Trophoblast cell (in vitro differentiated cells and primary cell): ENCODE measurements at regions not wholly inside any gene's neighbourhood (a gene's known extent, or its start where the extent isn't known, plus 50 kb on each side); places are given as distances from the start of the nearest gene placed in this dataset.

Experiments
- DNase-seq, 2 donors: peaks; one replicate each; pipeline ENCODE4 v3.0.0-alpha.2; 2016
- H2AFZ ChIP-seq: 2 replicates; pipeline ENCODE4 v1.6.1; 2013; ENCODE audit warnings: low read length, moderate library complexity, mild to moderate bottlenecking; ENCODE audit not compliant: insufficient read depth, poor library complexity
- H2AK5ac ChIP-seq: 2 replicates; pipeline ENCODE4 v1.6.1; 2013; ENCODE audit warnings: mild to moderate bottlenecking, low read length
- H2BK120ac ChIP-seq: 2 replicates; pipeline ENCODE4 v1.6.1; 2013; ENCODE audit warnings: low read length, mild to moderate bottlenecking, moderate library complexity; ENCODE audit not compliant: insufficient read depth, poor library complexity
- H2BK12ac ChIP-seq: 2 replicates; pipeline ENCODE4 v1.6.1; 2013; ENCODE audit warnings: mild to moderate bottlenecking, low read length, moderate library complexity
- H2BK5ac ChIP-seq: 2 replicates; pipeline ENCODE4 v1.6.1; 2013; ENCODE audit warnings: low read length, low read depth, moderate library complexity, mild to moderate bottlenecking; ENCODE audit not compliant: poor library complexity
- H3K14ac ChIP-seq: 2 replicates; pipeline ENCODE4 v1.6.1; 2013; ENCODE audit warnings: mild to moderate bottlenecking, low read length
- H3K18ac ChIP-seq: 2 replicates; pipeline ENCODE4 v1.6.1; 2013; ENCODE audit warnings: mild to moderate bottlenecking, low read length
- H3K23ac ChIP-seq: 2 replicates; pipeline ENCODE4 v1.6.1; 2013; ENCODE audit warnings: low read length
- H3K27ac ChIP-seq: 2 replicates; pipeline ENCODE4 v1.5.1; 2013; ENCODE audit warnings: low read depth, mild to moderate bottlenecking, inconsistent platforms, low read length, moderate library complexity
- H3K27me3 ChIP-seq: 2 replicates; pipeline ENCODE4 v1.6.1; 2013; ENCODE audit warnings: inconsistent platforms, mild to moderate bottlenecking, low read length, moderate library complexity; ENCODE audit not compliant: insufficient read depth
- H3K36me3 ChIP-seq, 2 experiments: 1 replicate in 1 of 2; 2 replicates in 1 of 2; pipeline ENCODE4 v1.6.1; 2013; ENCODE audit warnings: low read length in 2 of 2, mild to moderate bottlenecking in 2 of 2, moderate library complexity in 1 of 2; ENCODE audit not compliant: insufficient read depth in 2 of 2, control insufficient read depth in 1 of 2
- H3K4ac ChIP-seq: 2 replicates; pipeline ENCODE4 v1.6.1; 2013; ENCODE audit warnings: low read depth, mild to moderate bottlenecking, low read length, moderate library complexity
- H3K4me1 ChIP-seq, 2 experiments: 1 replicate in 1 of 2; 2 replicates in 1 of 2; pipeline ENCODE4 v1.6.1; 2013; ENCODE audit warnings: low read length in 2 of 2, mild to moderate bottlenecking in 2 of 2, moderate library complexity in 1 of 2; ENCODE audit not compliant: insufficient read depth in 2 of 2, control insufficient read depth in 1 of 2
- H3K4me2 ChIP-seq: 2 replicates; pipeline ENCODE4 v1.6.1; 2013; ENCODE audit warnings: inconsistent platforms, mild to moderate bottlenecking, low read length, moderate library complexity
- H3K4me3 ChIP-seq: 2 replicates; pipeline ENCODE4 v1.5.1; 2013; ENCODE audit warnings: mild to moderate bottlenecking, low read depth, low read length, inconsistent platforms
- H3K79me1 ChIP-seq: one replicate; pipeline ENCODE4 v1.6.1; 2013; ENCODE audit warnings: low read length
- H3K79me2 ChIP-seq: 2 replicates; pipeline ENCODE4 v1.6.1; 2013; ENCODE audit warnings: low read length, mild to moderate bottlenecking; ENCODE audit not compliant: control insufficient read depth, insufficient read depth, poor library complexity
- H3K9ac ChIP-seq: 2 replicates; pipeline ENCODE4 v1.6.1; 2013; ENCODE audit warnings: mild to moderate bottlenecking, low read length
- H3K9me3 ChIP-seq: 2 replicates; pipeline ENCODE4 v1.6.1; 2013; ENCODE audit warnings: low read depth, mild to moderate bottlenecking, control low read depth, inconsistent platforms, low read length; ENCODE audit not compliant: insufficient read depth
- H4K12ac ChIP-seq: 2 replicates; pipeline ENCODE4 v1.6.1; 2013; ENCODE audit warnings: low read depth, mild to moderate bottlenecking, low read length, moderate library complexity
- H4K8ac ChIP-seq: 2 replicates; pipeline ENCODE4 v1.6.1; 2013; ENCODE audit warnings: low read depth, mild to moderate bottlenecking, low read length, moderate library complexity
- H4K91ac ChIP-seq: one replicate; pipeline ENCODE4 v1.6.1; 2013; ENCODE audit warnings: low read depth, mild to moderate bottlenecking, low read length, moderate library complexity
- WGBS: extraction: QIAGEN DNeasy Blood & Tissue Kit; methylation state at CpG from one replicate; pipeline ENCODE4 v1.1.7; 2013; ENCODE audit warnings: missing lambda C conversion rate; ENCODE audit not compliant: insufficient read length, insufficient coverage; ENCODE audit errors: extremely low coverage; 5-methylcytosine and 5-hydroxymethylcytosine counted together

DNA sequence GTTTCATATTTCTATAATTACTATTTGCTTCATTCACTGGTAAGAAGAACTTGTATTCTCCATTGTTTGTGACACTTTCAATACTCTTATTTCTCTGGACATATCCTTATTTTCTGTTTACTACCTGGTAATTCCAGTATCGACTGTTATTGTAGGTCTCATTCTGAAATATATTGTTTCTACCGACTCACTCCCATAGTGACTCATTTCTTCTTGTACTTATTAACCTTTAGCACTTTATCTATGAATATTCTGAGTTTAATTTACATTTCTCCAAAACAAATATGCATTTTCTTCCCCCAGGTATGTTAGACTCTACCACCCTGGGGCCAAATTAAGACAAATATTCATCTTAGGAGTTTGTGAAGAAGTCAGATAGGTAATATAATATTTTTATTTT, 164.5 kb upstream of the BTBD3 start:
- Histone ChIP-seq H3K4me3 (no peak overlapping the region), H3K23ac (no peak overlapping the region), H4K12ac (no peak overlapping the region), H3K4ac (no peak overlapping the region), H2AK5ac (no peak overlapping the region), H3K27me3 (no peaks in the 10 kb centered on the region), H4K8ac (no peak overlapping the region), H3K9me3 (no peaks in the 10 kb centered on the region), H4K91ac (no peak overlapping the region), H3K36me3 (no peaks in the 10 kb centered on the region), H3K4me1 (no peaks in the 10 kb centered on the region), H2BK12ac (no peak overlapping the region), H3K14ac (no peak overlapping the region), H2BK5ac (no peak overlapping the region), H3K27ac (no peak overlapping the region), H2AFZ (no peak overlapping the region), H3K18ac (no peak overlapping the region), H3K79me1 (peaks cover 2% of the 10 kb centered on the region), H3K9ac (no peak overlapping the region), H3K79me2 (no peaks in the 10 kb centered on the region), H2BK120ac (no peak overlapping the region), H3K4me2 (no peak overlapping the region)
- WGBS: no CpG with 5 or more reads among the region's 2 CpGs
- no peak for DNase-seq

DNA sequence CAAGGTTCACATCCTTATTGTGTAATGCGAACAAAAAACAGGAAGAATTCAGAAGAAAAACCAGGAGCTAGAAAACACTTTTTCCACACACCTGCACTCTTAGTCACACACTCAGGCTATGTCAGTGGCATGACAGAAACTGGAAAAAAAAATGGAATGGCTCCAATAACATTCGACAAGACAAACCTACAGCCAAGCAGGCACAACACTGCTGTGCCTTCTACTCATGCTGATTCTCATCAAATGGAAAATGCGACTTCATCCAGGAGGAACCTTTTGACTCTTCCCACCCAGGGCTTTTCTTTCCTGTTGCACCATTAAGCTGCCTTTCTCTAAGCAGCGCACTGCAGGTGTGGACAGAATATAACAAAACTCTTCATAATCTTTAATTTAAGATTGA, 163.2 kb upstream of the BTBD3 start:
- H2AK5ac ChIP-seq: no peak overlapping the region
- peaks cover 2% of the 10 kb centered on the region for H3K79me1 ChIP-seq
- H3K4ac ChIP-seq: no peak overlapping the region
- no peaks in the 10 kb centered on the region for H3K79me2 ChIP-seq
- no peaks in the 10 kb centered on the region for H3K4me1 ChIP-seq
- H3K9ac ChIP-seq: no peak overlapping the region
- no peaks in the 10 kb centered on the region for H3K27me3 ChIP-seq
- H4K12ac ChIP-seq: no peak overlapping the region
- H2AFZ ChIP-seq: no peak overlapping the region
- no peak overlapping the region for H4K8ac ChIP-seq
- H3K36me3 ChIP-seq: no peaks in the 10 kb centered on the region
- peak overlapping the region; percentile 51 for H2BK120ac ChIP-seq
- H3K9me3 ChIP-seq: no peaks in the 10 kb centered on the region
- no peak overlapping the region for H3K4me3 ChIP-seq
- H3K4me2 ChIP-seq: no peak overlapping the region
- H4K91ac ChIP-seq: no peak overlapping the region
- H3K18ac ChIP-seq: no peak overlapping the region
- no peak overlapping the region for H2BK5ac ChIP-seq
- H3K14ac ChIP-seq: no peak overlapping the region
- H3K23ac ChIP-seq: no peak overlapping the region
- no CpG with 5 or more reads among the region's 4 CpGs for WGBS
- no peak for DNase-seq
- H3K27ac ChIP-seq: no peak overlapping the region
- H2BK12ac ChIP-seq: peak overlapping the region; percentile 30

DNA sequence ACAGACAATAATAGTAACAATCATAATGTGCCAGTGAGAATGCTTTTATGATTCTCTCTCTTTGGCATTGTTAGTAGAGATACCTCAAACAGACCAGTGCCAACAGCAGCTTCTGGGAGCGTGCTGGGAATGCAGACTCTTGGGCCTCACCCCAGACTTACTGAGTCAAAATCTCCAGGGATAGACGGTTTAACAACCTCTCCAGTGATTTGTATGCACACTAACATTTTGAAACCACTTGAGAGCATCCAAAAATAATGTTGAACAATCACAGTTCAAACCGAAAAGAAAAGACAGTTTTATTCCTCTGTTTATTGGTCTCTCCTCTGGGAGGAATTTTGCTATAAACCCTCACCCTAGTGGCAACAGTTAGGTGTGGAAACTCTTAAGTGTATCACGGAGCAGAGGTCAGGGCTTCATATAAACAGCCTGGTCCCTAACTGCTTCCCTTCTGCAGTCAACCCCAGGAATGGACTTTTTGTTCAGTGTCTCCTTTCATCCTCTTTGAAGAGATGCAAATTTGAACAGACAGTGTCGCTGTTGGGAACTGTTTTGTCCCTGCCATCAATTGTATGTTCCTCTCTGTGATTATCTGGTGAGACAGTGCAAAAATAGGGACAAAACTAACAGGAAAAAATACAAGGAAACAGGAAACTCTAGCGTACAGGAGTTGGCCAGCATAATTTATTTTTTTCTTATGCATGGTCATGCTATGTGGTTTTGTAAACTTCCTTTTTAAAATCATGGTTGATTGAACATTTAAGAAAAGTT, 162.4 kb upstream of the BTBD3 start:
- Histone ChIP-seq H3K14ac (no peak overlapping the region), H3K9ac (no peak overlapping the region), H2BK12ac (no peak overlapping the region), H3K4me2 (no peak overlapping the region), H3K23ac (no peak overlapping the region), H2AFZ (no peak overlapping the region), H4K12ac (no peak overlapping the region), H3K18ac (no peak overlapping the region), H3K4ac (no peak overlapping the region), H4K8ac (peak overlapping the region; percentile 38), H3K79me2 (no peaks in the 10 kb centered on the region), H2AK5ac (no peak overlapping the region), H3K4me1 (no peaks in the 10 kb centered on the region), H3K27me3 (no peaks in the 10 kb centered on the region), H2BK120ac (peak overlapping the region; percentile 72), H4K91ac (peak overlapping the region; percentile 55), H3K36me3 (no peaks in the 10 kb centered on the region), H3K79me1 (peaks cover 2% of the 10 kb centered on the region), H3K27ac (no peak overlapping the region), H3K9me3 (no peaks in the 10 kb centered on the region), H3K4me3 (no peak overlapping the region), H2BK5ac (no peak overlapping the region)
- WGBS: no CpG with 5 or more reads among the region's 6 CpGs
- DNase-seq: no peak

DNA sequence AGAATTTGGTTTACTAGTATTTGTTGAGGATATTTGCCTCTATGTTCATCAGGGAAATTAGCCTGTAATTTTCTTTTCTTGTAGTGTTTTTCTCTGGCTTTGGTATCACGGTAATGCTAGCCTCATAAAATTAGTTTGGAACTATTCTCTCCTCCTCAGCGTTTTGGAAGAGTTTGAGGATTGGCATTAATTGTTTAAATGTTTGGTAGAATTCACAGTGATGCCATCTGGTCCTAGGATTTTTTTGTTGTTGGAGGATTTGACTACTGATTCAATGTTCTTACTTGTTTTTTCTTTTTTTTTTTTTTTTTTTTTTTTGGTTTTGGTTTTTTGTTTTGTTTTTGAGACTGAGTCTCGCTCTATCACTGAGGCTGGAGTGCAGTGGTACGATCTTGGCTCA, 156.2 kb upstream of the BTBD3 start:
- no peak overlapping the region for H3K27ac ChIP-seq
- H3K4me1 ChIP-seq: no peaks in the 10 kb centered on the region
- H2AK5ac ChIP-seq: no peak overlapping the region
- H3K27me3 ChIP-seq: no peaks in the 10 kb centered on the region
- no peak overlapping the region for H3K23ac ChIP-seq
- no peak overlapping the region for H3K18ac ChIP-seq
- H2BK5ac ChIP-seq: no peak overlapping the region
- no peak for DNase-seq
- no peaks in the 10 kb centered on the region for H3K79me2 ChIP-seq
- no peak overlapping the region for H2BK120ac ChIP-seq
- no peak overlapping the region for H3K4ac ChIP-seq
- H4K12ac ChIP-seq: no peak overlapping the region
- no peak overlapping the region for H3K9ac ChIP-seq
- no peak overlapping the region for H4K8ac ChIP-seq
- H3K79me1 ChIP-seq: peaks cover 2% of the 10 kb centered on the region
- H3K4me2 ChIP-seq: no peak overlapping the region
- no peak overlapping the region for H2AFZ ChIP-seq
- H3K14ac ChIP-seq: no peak overlapping the region
- no peak overlapping the region for H3K4me3 ChIP-seq
- WGBS: no CpG with 5 or more reads among the region's 4 CpGs
- H3K9me3 ChIP-seq: no peaks in the 10 kb centered on the region
- no peaks in the 10 kb centered on the region for H3K36me3 ChIP-seq
- no peak overlapping the region for H2BK12ac ChIP-seq
- no peak overlapping the region for H4K91ac ChIP-seq
